ENCODE measurements at regions not wholly inside any gene's neighbourhood (a gene's known extent, or its start where the extent isn't known, plus 50 kb on each side); places are given as distances from the start of the nearest gene placed in this dataset.

GRCh38 chr2:150188177-150188576 is 299.3 kb downstream of the RND3 start:
- Histone ChIP-seq H3K4me2 (ENCODE audit: insufficient read depth, insufficient read length, low read length) (no peak overlapping the region), H3K79me2 (ENCODE audit: insufficient read depth, low read length) (no peaks in the 10 kb centered on the region), H3K56ac (ENCODE audit: insufficient read length, low read depth, low read length) (no peak overlapping the region), H2AFZ (ENCODE audit: low read length) (no peak overlapping the region), H3K79me1 (ENCODE audit: insufficient read depth, low read depth, low read length, poor library complexity, severe bottlenecking) (no peaks in the 10 kb centered on the region), H2AK5ac (ENCODE audit: insufficient read length, low read length) (no peak overlapping the region), H4K91ac (ENCODE audit: insufficient read length, low read depth, low read length) (no peak overlapping the region), H3K27ac (ENCODE audit: insufficient read length, low read depth, low read length) (no peak overlapping the region), H4K8ac (replicated peaks; ENCODE audit: insufficient read length, low read depth, low read length) (no peak overlapping the region), H2BK5ac (ENCODE audit: insufficient read length, low read length) (no peak overlapping the region), H4K20me1 (ENCODE audit: control insufficient read depth, insufficient read depth, insufficient read length) (no peaks in the 10 kb centered on the region), H3K14ac (ENCODE audit: insufficient read depth, low read length) (no peak overlapping the region), H3K9me3 (ENCODE audit: control insufficient read depth, low read depth, low read length) (no peaks in the 10 kb centered on the region), H2BK20ac (ENCODE audit: low read depth, low read length, poor library complexity, severe bottlenecking) (no peak overlapping the region), H3K9ac (ENCODE audit: extremely low read depth, insufficient read length, low read length) (no peak overlapping the region), H3T11ph (ENCODE audit: low read length) (no peak overlapping the region), H2BK15ac (ENCODE audit: low read depth, low read length) (no peak overlapping the region), H3K23me2 (ENCODE audit: insufficient read length, low read depth, low read length, poor library complexity, severe bottlenecking) (no peaks in the 10 kb centered on the region), H2BK120ac (ENCODE audit: low read depth, low read length, poor library complexity, severe bottlenecking) (no peak overlapping the region), H4K5ac (ENCODE audit: insufficient read length, low read depth, low read length) (no peak overlapping the region), H3K4ac (ENCODE audit: low read depth, low read length) (no peak overlapping the region), H3K18ac (ENCODE audit: insufficient read length, low read depth, low read length) (no peak overlapping the region), H2BK12ac (ENCODE audit: insufficient read length, low read depth, low read length) (no peak overlapping the region), H3K4me1 (ENCODE audit: insufficient read depth, low read length) (no peaks in the 10 kb centered on the region; the same call in 1 of the 2 replicates), H3K27me3 (ENCODE audit: insufficient read depth, low read length) (no peaks in the 10 kb centered on the region), H3K23ac (ENCODE audit: insufficient read length, low read depth, low read length) (no peak overlapping the region)
- Mint-ChIP-seq H3K27me3 (ENCODE audit: low read depth) (no peaks in the 10 kb centered on the region), H3K4me1 (peaks cover 11 to 12% of the 10 kb centered on the region in 2 experiments), H3K9me3 (no peaks in the 10 kb centered on the region; a peak in 1 of 5 replicates), H3K36me3 (ENCODE audit: insufficient read depth in 1 of 3, low read depth in 3 of 3) (no peaks in the 10 kb centered on the region; a peak in 1 of 7 replicates), H3K27ac (no peak overlapping the region), H3K4me3 (no peak overlapping the region)
- no CpG with 5 or more reads among the region's 4 CpGs for WGBS (ENCODE audit: extremely low coverage, insufficient read length, low lambda C conversion rate)
- no peak for TF ChIP-seq CTCF (conservative IDR thresholded peaks at IDR 0.05)
- DNase-seq: no peak
